HG03103 (cell line): ENCODE measurements at regions not wholly inside any gene's neighbourhood (a gene's known extent, or its start where the extent isn't known, plus 50 kb on each side); places are given as distances from the start of the nearest gene placed in this dataset.

Experiments
- ATAC-seq: cut with Tn5 transposase; IDR thresholded peaks from one replicate; pipeline ENCODE4 v1.9.1; 2021; ENCODE audit warnings: low read depth; ENCODE audit not compliant: unreplicated experiment

DNA sequence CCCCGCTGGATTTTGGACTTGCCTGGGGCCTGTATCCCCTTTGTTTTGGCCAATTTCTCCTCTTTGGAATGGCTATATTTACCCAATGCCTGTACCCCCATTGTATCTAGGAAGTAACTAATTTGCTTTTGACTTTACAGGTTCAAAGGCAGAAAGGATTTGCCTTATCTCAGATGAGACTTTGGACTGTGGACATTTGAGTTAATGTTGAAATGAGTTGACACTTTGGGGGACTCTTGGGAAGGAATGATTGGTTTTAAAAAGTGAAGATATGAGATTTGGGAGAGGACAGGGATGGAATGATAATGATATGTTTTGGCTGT is 1220.3 kb upstream of the CITED2 start:
- ATAC-seq: no peak

DNA sequence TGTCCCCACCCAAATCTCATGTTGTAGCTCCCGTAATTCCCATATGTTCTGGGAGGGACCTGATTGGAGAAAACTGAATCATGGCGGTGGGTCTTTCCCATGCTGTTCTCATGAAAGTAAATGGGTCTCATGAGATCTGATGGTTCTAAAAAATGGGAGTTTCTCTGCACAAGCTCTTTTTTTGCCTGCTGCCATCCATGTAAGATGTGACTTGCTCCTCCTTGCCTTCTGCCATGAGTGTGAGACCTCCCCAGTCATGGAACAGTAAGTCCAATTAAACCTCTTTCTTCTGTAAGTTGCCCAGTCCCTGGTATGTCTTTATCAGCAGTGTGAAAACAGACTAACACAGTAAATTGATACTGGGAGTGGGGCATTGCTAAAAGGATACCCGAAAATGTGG is 1218.4 kb upstream of the CITED2 start:
- ATAC-seq: no peak

DNA sequence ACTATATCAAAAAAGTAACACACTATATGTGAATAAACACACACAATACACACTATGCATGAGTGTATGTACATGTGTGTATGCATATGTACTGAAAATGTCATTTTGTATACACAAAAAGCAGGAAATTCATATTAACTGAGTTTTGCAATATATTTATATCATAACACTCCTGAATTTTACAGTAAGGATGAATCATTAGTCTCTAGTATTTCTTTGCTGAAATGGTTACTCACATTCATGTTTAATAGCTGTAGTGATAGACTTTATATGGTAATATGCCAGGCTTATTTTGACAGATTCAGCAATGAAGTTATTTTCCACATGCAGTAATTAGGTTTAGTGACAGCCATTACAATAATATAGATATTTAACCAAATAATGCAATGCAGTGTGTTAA is 1216.2 kb upstream of the CITED2 start:
- no peak for ATAC-seq

DNA sequence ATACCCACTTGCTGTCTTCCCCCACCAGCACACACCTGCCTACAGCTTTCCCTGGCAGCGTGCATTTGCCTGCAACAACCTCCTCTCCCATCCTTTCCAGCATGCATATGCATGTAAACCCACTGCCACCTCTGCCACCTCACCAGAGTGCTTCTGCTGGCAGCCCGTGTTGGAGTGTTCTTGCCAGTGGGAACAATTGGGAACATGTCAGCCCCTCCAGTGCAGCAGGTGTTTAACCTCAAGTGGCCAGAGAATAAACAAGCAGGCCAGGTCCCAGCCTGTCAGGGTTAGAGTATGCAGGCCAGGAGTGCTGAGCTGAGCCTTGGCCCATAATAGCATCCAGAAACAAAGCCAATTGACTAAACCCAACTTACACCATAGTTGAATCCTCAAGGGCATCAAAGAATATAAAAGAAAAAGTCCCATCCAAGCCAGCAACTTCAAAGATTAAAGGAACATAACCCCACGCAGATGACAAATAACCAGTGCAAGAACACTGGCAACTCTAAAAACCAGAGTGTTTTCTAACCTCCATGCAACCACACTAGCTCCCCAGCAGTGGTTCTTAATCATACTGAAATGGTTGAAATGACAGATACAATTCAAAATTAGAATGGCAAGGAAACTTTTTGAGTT is 1212.1 kb upstream of the CITED2 start:
- peak; percentile 92 for ATAC-seq

GRCh38 chr6:140581601-140582000 is 1207.2 kb upstream of the CITED2 start:
- no peak for ATAC-seq

DNA sequence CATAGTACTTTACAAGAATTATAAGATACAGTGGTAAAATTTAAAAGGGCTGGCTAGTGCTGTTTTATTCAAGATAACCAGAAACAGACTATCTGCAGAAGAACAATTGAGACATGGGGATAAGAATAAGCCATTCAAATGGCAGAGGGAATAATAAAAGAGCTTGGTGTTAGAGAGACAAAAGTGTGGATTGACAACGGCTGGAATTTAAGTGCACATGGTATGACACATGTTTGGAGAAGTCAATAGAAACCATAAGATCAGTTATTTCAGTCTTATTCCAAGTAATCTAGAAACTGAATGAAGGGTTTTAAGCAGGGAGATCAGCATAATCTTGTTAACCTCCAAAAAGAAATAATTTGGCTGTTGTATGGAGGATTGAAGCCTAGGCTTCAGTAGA is 1205.5 kb upstream of the CITED2 start:
- ATAC-seq: no peak

DNA sequence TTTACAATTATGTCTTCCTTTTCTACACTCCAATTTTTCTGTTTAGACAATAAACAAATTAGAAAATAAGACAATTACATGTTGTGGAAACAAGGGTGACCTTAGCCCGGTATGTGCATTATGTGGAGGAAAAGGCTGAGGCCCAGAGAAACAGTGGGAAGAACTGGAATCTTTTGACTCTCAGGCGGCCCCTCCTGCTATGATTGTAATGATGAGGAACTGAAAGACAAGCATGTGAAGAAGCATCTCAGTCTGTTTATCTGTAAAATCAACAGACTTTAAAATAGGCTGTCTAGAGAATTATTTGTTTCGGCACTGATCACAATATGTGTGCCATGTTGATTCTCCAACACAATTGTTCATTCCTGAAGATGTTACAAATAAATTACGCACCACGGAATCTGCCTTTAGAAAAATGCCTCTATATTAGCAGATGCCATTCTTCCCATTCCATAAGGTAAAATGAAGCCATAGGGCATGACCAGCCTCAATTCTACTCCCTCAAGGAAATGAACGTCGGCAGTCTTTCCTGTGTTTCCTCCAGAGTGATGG is 1201.6 kb upstream of the CITED2 start:
- ATAC-seq: no peak

- no peak for ATAC-seq
These were observed 1198.4 kb upstream of the CITED2 start for GRCh38 chr6:140572867-140573266.

DNA sequence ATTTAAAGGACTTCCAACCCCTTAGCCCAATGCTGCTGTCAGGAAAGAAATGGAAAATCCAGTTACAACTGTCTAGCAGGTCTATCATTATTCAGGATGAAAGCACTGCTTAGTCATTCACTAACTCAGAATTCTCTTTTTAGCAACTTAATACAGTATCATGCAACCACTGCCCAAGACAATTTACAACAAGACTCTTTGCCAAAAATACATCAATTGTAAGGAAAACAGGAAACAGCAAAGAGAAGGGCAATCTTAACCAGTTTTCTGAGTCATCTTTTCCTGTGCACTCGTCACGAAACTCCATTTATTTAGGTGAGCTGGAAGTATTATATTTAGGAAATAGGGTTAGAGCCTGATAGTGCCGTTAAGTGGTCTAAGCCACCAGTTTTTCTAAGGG is 1197.7 kb upstream of the CITED2 start:
- no peak for ATAC-seq

GRCh38 chr6:140571145-140571544 is 1196.7 kb upstream of the CITED2 start:
- no peak for ATAC-seq

DNA sequence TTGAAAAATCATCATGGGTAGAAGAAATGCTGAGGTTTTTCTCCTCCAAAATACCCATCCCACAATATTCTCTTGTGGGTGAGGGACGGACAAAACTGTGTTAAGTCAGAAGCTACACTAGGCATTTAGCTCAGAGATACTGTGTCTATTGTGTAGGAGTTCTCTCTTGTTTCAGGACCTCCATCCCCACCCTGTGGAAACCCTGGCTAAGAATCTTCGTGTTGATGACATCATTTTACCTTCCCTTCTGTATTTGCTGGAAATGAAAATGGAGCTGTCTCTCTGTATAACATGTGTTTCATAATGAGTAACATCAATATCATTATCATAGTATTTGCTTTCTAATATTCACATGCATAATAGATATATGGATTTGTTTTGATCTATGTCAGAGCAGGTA is 1193.0 kb upstream of the CITED2 start:
- no peak for ATAC-seq

DNA sequence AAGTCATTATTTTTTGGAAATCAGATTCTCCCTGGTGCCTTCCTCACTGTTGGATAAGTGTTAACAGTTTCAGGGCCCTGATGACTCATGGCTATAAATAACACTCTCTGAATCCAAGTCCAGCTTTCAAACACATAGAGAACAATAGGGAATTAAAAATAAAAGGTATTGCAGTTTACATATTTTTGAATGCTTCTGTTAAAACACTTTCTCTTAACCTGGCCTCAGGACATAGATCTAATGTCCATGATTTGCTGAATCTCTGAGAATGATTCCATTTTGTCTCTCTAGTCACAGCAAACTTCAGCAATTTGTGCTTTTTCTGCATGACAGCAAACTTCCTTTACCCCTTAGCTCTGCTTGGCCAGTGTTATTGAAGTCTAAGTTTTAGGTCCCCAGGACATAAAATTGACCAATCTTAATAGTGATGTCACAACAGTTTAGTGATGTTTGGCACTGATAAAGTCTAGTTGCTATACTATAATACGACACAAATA is 1192.4 kb upstream of the CITED2 start:
- ATAC-seq: no peak

- no peak for ATAC-seq
These were observed 1189.3 kb upstream of the CITED2 start for GRCh38 chr6:140563728-140564127.

DNA sequence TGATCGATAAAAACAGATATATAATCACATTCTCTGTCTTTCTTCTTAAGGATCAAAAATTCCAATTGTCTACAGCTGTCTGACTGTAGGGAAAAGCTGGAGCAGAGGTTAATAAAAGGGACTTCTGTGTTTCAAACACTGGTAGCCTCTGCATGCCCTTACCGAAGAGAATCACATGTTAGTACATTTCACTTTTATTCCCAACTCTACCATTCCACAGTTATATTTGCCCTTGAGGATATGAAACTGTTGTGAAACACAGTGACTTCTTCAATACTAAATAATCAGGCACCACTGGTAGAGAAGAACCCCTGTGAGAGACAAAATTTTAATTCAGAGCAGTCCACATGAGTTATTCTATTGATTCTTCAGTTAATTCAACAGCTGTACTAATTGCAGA is 1187.3 kb upstream of the CITED2 start:
- no peak for ATAC-seq

- ATAC-seq: no peak
These were observed 1186.2 kb upstream of the CITED2 start for GRCh38 chr6:140560671-140561070.

- ATAC-seq: no peak
These were observed 1185.0 kb upstream of the CITED2 start for GRCh38 chr6:140559458-140559857.

DNA sequence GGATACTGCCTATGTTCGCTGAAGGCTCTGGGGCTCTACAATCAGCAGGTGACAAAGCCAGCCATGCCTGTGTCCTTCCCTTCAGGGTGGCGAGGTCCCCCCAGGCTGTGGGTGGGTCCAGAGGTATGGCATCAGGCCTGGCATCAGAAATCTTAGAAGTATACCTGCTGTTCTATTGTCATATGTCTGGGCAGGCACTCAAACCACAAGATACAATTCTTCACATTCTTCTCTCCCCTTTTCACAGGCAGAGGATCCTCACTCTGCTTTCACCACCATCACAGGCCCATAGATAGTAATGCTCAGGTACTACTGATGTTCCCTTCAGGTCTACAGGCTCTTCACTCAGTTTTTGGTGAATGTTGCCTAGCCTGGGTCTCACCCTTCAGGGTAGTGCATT is 1180.0 kb upstream of the CITED2 start:
- ATAC-seq: no peak

- ATAC-seq: no peak
These were observed 1173.9 kb upstream of the CITED2 start for GRCh38 chr6:140548366-140548765.

- ATAC-seq: no peak
These were observed 1172.2 kb upstream of the CITED2 start for GRCh38 chr6:140546640-140547039.

DNA sequence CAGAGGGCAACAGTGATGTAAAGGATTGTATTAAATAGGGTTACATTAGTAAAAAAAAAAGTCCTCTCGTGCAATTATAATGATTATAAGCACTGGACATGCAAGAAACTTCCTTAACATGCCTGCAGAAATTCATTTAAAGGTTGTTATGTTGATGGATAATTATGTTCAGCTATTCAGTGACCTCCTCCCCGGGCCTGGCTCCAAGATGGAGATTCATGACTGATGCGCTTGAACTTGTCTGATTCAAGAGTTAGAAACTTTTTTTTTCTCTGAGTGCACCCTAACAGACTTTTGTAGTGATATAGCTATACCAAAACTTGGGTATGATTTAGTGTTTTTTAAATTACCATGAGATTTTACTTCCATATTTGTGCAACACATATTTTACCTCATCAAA is 1170.0 kb upstream of the CITED2 start:
- ATAC-seq: no peak

- ATAC-seq: no peak
These were observed 1168.4 kb upstream of the CITED2 start for GRCh38 chr6:140542863-140543262.

DNA sequence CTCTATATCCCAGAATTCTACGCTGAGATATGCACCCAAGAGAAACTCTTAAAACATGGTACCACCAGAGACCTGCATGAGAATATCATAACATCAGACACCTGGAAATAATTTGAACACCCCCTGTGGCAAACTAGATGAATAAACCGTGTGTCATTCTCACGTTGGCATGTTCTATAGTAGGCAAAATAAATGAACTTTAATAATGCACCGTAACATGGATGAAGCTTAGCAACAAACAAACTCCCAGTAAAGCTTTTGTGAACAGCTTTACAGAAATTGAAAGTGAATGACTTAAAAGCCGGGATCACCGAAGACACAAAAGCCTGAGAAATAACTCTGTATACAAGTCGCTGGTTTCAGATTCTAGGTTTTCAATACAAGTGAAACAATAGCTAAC is 1166.8 kb upstream of the CITED2 start:
- ATAC-seq: no peak

DNA sequence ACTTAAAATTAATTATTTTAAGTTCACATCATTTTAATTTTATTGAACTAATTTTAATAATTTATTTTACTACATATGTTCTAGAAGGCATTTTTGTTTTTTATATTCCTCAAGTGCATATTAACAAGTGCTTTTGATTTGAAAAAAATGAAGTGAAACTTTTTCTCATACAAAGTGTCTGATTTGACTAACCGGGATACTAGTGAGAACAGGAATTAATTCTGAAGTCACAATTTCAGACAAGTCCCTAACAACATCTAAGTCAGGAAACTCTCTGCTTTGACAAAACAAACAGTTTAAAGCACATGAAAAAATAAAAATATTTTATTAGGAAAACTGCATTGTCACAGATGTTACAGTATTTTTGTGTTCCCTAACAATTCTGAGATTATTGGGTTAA is 1166.3 kb upstream of the CITED2 start:
- no peak for ATAC-seq
